Tongue (tissue), 1 donor: ENCODE measurements at regions not wholly inside any gene's neighbourhood (a gene's known extent, or its start where the extent isn't known, plus 50 kb on each side); places are given as distances from the start of the nearest gene placed in this dataset.

Source experiments
- DNase-seq: peaks from one replicate; pipeline ENCODE4 v3.0.0-alpha.2; 2015

DNA sequence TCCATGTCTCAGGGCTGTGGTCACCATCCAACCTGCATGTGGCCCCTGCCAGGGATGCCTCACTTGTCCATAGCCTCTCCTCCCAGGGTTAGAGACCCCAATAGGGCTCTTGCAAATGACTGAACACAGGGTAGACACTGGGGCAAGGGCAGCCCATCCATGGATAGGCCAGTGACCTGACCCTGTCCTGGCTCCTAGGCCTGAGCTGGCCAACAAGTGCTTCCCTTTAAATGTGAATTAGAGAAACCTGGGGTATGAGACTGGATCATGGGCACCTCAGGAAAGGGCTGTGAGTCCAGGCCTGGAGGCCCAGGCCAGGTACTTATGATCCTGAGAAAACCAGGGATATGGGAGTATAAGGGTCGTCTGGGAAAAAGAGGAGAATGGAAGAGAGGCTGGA lies 64.5 kb downstream of the COPS8 start:
- DNase-seq: no peak

DNA sequence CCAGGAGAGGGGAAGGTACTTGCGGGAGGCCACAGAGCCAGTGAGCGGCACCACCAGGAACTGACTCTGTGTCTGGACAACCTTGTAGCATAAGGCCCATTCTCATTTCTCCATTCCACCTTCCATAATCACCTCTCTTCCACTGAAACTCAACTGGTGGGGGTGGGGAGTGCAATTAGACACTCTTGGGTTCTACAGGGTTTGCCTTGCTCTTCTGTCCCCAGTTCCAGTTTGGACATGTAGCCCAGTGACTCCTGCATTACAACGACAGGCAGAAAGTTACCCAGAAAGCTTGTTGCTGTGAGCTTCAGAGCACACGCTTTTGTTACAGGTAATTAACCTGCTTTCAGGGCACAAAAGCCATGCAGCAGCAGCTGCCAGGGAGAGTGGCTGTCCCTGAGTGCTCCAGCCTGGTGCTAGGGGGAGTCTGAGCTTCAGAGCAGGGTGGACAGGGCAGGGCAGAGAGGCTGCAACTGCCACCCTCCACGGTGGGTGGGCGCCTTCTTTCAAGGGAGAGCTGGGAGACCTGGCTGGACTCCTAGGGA lies 65.2 kb downstream of the COPS8 start:
- DNase-seq: no peak

DNA sequence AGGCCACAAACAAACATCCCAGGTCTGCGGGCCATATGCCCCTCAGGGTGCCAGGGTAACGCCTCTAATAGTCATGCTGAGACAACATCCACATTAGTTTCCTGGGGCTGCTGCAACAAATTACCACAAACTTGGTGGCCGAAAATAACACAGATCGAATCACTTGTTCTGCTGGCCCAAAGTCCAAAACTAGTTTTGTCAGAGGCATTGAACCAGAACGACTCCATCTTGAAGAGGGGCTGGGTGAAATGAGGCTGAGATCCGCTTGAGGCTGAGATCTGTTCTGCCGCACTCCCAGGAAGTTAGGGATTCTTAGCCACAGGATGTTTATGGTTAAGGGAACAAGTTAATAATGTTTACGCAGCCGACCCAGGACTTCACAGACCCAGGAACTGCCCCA lies 66.7 kb downstream of the COPS8 start:
- no peak for DNase-seq

DNA sequence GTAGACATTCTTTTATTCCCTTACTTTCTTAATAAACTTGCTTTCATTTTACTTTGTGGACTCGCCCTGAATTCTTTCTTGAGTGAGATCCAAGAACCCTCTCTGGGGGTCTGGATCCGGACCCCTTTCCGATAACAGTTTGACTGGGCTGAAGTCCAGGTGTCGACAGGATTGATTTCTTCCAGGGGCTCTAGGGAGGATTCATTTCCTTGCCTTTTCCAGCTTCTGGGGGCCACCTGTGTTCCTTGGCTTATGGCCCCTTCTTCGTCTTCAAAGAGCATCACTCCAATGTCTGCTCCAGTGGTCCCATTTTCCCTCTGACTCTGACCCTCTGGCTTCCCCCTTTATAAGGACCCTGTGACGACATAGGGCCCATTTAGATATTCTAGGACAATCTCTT lies 67.5 kb downstream of the COPS8 start:
- DNase-seq: peak; percentile 9

DNA sequence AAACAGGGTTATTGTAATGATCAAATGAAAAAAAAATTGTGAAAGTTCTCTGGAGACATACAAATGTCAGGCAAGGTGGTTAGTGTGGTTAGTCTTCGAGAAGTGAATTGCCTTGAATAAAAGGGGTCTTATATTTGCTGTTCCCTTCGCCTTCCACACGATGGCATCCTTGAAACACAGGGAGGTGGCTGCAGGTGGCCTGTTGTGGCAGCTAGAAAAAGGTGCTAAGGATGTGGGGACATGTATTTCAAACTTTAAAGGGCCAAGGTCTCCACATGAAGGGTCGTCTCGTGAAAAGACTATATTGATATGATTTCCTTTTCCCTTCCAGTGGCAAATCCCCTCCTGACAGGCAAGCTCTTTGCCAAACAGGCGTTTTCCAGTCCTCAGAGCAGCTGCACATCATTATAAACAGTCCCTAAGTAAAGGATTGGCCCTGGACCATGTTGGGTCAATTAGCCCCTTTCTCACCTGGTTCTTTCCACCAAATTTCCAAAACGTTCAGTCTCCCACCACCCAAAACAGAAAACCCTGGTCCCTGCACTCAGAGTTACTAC lies 68.5 kb downstream of the COPS8 start:
- peak; percentile 76 for DNase-seq

DNA sequence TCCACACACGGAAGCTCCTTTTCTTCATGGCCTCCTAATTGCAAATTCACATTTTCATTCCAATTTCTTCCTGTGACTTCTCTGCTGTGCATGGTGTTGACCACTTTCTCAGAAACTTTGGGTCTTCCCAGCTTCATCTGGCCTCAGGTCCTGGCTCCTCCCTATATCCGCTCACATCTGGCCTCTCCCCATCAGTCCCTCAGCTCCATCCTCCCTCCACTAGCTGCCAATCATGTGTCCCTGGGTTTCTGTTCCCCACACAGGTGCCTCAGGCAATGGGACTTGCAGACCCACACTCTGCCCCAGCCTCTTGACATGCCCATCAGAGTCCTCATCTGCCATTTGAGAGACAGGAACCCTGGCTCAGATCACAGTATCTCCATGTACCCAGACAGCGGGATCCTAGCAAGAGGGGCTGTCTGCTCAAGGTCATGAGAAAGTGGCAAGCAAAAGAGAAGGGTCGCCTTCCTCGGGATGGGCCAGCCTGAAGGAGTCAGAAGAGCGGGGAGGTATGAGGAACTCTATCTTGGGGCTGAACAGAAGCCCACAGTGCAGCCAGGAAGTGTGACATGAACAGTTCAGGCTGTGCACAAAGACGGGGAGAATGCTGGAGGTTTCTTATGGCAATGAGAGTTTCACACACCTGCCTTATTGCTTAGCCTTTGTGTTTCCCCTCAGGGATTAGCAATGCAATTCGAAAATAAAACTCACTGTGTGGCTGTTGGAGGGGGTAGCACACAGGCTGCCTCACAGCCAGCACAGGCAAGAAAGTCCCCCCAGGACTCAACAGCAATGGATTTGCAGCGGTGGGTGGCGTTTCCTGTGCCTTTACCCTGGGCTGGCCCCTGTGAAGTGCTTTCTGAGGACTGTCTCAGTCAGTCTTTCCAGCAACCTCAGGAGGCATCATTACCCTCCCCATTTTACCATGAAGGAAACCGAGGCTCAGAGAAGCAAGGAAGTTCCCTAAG lies 69.5 kb downstream of the COPS8 start:
- DNase-seq: peak; percentile 59

- peak; percentile 26 for DNase-seq
These were observed 70.6 kb downstream of the COPS8 start for GRCh38 chr2:237156031-237156856.

DNA sequence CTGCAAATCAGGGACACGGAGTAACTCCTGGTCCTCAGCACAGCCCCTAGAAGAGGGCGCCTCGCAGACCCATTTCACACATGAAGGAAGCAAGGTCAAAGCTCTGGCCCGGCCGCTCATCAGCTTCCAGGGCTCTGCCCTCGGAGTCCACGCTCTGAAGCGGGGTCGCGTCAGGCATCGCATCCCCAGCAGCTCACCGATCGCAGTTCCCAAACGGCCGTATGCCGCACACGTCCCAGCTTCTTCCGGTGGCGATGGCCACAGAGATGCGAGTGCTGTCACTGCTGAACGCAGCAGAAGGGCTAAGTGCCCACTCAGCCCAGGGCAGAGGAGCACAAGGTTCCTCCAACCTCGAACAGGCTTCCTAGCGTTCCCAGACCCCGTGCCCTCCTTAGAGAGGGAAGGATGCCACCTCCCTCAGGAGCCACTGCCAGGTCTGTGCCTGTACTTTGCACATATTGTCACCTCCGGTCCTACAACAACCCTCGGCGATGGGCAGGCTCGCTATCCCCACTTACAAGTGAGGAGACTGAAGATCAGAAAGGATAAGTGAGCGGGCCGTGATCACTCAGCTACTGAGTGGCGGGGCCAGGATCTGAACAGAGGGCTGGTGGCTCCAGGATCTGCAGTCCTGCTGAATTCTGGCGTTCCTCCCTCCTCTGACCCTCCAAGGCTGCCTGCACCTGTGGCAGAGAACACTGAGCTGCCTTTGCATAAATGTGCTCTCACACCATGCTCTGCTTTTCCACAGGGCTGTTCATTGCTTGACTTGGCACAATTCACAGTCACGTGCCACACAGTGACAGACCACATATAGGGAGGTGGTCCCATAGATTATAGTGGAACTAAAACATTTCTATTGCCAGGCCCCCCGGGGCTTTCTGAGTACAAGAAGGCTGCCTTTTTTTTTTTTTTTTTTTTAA lies 71.4 kb downstream of the COPS8 start:
- peak; percentile 17 for DNase-seq

DNA sequence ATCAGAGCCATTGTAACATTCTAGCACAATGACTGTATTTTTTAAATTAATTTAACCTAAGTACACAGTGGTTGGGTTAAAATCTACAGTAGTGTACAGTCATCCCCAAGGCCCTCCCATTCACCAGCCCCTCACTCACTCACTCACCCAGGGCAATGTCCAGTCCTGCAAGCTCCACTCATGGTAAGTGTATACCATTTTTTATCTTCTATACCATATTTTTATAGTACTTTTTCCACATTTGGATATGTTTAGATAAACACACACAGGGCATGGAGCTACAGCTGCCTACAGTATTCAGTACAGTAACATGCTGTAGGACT lies 72.1 kb downstream of the COPS8 start:
- DNase-seq: no peak

GRCh38 chr2:237158194-237158593 lies 72.5 kb downstream of the COPS8 start:
- DNase-seq: no peak

- peak; percentile 18 for DNase-seq
These were observed 73.6 kb downstream of the COPS8 start for GRCh38 chr2:237159006-237159911.

DNA sequence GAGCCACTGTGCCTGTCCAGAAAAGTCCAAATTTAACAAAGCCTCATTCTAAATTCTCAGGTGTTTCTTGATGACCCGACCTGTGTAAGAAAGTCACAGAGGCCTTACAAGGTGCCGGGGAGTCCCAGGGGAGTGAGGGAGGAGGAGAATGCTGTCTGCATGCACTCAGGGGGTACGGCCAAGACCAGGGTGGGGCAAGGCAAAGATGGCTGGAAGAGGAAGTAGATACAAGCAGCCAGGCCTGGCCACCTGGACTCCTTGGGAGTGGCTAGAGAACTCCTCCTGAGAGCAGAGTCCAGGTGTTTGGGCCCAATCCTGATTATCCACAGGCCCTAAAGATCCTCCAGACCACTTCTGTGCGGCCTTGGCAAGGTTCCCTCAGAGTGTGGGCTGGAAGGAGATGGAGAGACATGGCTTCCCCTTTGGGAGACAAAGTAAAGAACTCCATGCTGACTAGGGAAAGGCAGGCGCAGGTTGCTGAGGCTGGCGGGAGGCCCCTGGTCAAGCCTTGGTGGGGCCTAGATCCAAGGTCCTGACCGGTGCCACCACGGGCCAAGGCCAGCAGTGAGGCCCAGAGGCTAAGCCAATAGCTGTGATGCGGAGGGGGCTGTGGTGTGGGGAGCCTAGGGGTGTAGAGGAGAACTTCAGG lies 74.7 kb downstream of the COPS8 start:
- DNase-seq: peak; percentile 80

DNA sequence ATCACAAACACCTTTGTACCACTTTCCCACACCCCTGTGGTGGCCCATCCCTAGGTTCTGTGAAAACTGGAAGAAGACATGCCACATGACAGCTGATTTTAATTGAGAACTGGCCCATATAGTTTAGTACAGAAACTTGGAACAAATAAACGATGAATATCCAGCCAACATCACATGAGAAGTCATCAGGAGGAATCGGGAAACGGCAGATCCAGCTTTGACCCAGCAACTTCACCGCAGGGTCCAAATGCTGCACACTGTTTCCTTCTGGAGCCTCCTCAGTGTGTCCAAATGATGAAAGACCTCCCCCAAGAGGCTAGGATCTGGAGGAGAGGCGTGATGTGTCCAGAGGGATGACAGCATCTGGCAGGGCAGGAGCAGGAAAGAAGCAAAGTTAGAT lies 75.5 kb downstream of the COPS8 start:
- peak; percentile 75 for DNase-seq

- DNase-seq: no peak
These were observed 77.3 kb downstream of the COPS8 start for GRCh38 chr2:237162959-237163358.

GRCh38 chr2:237164474-237165042 lies 78.9 kb downstream of the COPS8 start:
- no peak for DNase-seq

GRCh38 chr2:237165405-237166276 lies 80.0 kb downstream of the COPS8 start:
- no peak for DNase-seq

DNA sequence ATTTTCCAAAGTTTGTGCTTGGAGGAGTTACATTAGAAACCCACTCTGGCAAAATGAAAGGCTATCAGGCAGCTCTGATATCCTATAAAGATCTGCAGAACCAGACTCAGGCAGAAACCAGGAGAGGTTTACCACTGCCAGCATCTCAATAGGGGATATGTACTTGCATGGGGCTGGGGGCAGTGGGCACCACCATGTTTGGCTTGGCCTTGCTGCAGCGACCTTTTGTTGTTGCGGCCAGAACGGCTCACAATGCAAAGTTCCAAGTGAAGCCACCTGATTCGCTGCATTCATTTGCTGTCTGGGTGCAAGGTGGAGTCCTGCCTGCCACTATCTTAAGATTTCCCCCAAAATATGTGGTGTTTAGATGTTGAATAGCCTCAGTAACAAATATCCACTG lies 81.3 kb downstream of the COPS8 start:
- no peak for DNase-seq

GRCh38 chr2:237167934-237168333 lies 82.2 kb downstream of the COPS8 start:
- DNase-seq: no peak

DNA sequence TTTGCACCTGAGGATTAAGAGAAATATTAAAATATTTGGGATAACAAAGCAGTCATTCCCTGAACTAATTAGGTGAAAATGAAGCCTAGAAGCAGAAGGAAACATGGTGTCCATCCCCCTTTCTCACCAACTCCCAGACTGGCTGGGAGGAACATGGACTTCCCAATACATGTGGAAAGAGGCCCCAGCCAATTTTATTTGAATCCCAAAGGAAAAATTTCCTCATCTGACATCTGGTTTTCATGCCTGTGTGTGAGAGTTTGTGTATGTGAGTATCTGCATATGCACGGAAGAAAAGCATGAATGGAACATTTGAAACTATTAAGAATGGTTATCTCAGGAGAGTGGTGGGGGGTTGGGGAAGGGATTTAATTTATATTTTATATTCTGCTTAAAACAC lies 84.3 kb downstream of the COPS8 start:
- peak; percentile 54 for DNase-seq
